HG03432 (cell line): ENCODE measurements at regions not wholly inside any gene's neighbourhood (a gene's known extent, or its start where the extent isn't known, plus 50 kb on each side); places are given as distances from the start of the nearest gene placed in this dataset.
A peak's percentile ranks its signal among the peaks of the same experiment; 100 is the strongest.
"Not testable (repeated sequence)": the region's sequence is repeated elsewhere in the genome, so short reads cannot be mapped to it uniquely, and the experiment has no call there.

Experiments
- ATAC-seq: cut with Tn5 transposase; IDR thresholded peaks from one replicate; pipeline ENCODE4 v1.9.1; 2021; ENCODE audit warnings: mild to moderate bottlenecking, moderate library complexity; ENCODE audit not compliant: unreplicated experiment

GRCh38 chrX:117843749-117844148, 272.9 kb downstream of the KLHL13 start:
- ATAC-seq: no peak

- ATAC-seq: peak; percentile 63
Measured at GRCh38 chrX:117840645-117841044, 276.0 kb downstream of the KLHL13 start.

GRCh38 chrX:117839544-117839943, 277.1 kb downstream of the KLHL13 start:
- no peak for ATAC-seq

- no peak for ATAC-seq
Measured at GRCh38 chrX:117838581-117839331, 277.9 kb downstream of the KLHL13 start.

GRCh38 chrX:117835034-117835433, 281.6 kb downstream of the KLHL13 start:
- ATAC-seq: no peak

GRCh38 chrX:117834076-117834475, 282.5 kb downstream of the KLHL13 start:
- ATAC-seq: no peak

- not testable (repeated sequence) for ATAC-seq
Measured at GRCh38 chrX:117821472-117821871, 295.1 kb downstream of the KLHL13 start.

GRCh38 chrX:117808426-117808825, 308.2 kb downstream of the KLHL13 start:
- no peak for ATAC-seq

GRCh38 chrX:117803463-117803862, 313.1 kb downstream of the KLHL13 start:
- no peak for ATAC-seq

- ATAC-seq: no peak
Measured at GRCh38 chrX:117788339-117788738, 328.3 kb downstream of the KLHL13 start.

GRCh38 chrX:117771384-117771783, 345.2 kb downstream of the KLHL13 start:
- no peak for ATAC-seq

- no peak for ATAC-seq
Measured at GRCh38 chrX:117768861-117769604, 347.6 kb downstream of the KLHL13 start.

GRCh38 chrX:117765211-117765610, 351.4 kb downstream of the KLHL13 start:
- ATAC-seq: no peak

GRCh38 chrX:117752745-117753144, 363.9 kb downstream of the KLHL13 start:
- ATAC-seq: peak; percentile 99

GRCh38 chrX:117751155-117751554, 365.5 kb downstream of the KLHL13 start:
- ATAC-seq: no peak

GRCh38 chrX:117744958-117745357, 371.7 kb downstream of the KLHL13 start:
- no peak for ATAC-seq

- peak; percentile 59 for ATAC-seq
Measured at GRCh38 chrX:117743469-117744251, 372.9 kb downstream of the KLHL13 start.

GRCh38 chrX:117713411-117713810, 403.2 kb downstream of the KLHL13 start:
- peak; percentile 75 for ATAC-seq

- ATAC-seq: no peak
Measured at GRCh38 chrX:117711782-117712181, 404.8 kb downstream of the KLHL13 start.

GRCh38 chrX:117707948-117708743, 408.5 kb downstream of the KLHL13 start:
- ATAC-seq: no peak

GRCh38 chrX:117701050-117701449, 415.6 kb downstream of the KLHL13 start:
- no peak for ATAC-seq
